SU-DHL-6 (cell line): ENCODE measurements at regions not wholly inside any gene's neighbourhood (a gene's known extent, or its start where the extent isn't known, plus 50 kb on each side); places are given as distances from the start of the nearest gene placed in this dataset.

Experiments
- H2AFZ ChIP-seq: fragments of 200-600 bp; sonication (generic); 2 replicates; pipeline ENCODE4 v1.6.1; 2014; ENCODE audit warnings: low read depth, mild to moderate bottlenecking, moderate library complexity, mixed read lengths, antibody characterized with exemption, low read length; ENCODE audit not compliant: severe bottlenecking
- H3F3A ChIP-seq: fragments of 200-600 bp; shearing (Covaris generic); 2 replicates; pipeline ENCODE4 v1.6.0; 2016; ENCODE audit warnings: antibody characterized with exemption, mild to moderate bottlenecking; ENCODE audit not compliant: insufficient read depth
- H3K27ac ChIP-seq: fragments of 200-600 bp; sonication (generic); 2 replicates; pipeline ENCODE4 v1.5.1; 2016; ENCODE audit warnings: low read depth, mild to moderate bottlenecking, low read length, moderate library complexity, mixed read lengths
- H3K27me3 ChIP-seq: fragments of 200-600 bp; sonication (generic), shearing (Covaris generic); 2 replicates; pipeline ENCODE4 v1.6.0; 2014; ENCODE audit warnings: mild to moderate bottlenecking, low read length
- H3K36me3 ChIP-seq: fragments of 200-600 bp; sonication (generic); 2 replicates; pipeline ENCODE4 v1.6.1; 2014; ENCODE audit warnings: mild to moderate bottlenecking, low read length, mixed read lengths
- H3K4me2 ChIP-seq: fragments of 300-600, 200-600 bp; shearing (Covaris generic), sonication (generic); 2 replicates; pipeline ENCODE4 v1.6.0; 2014; ENCODE audit warnings: low read length, low read depth, mild to moderate bottlenecking; ENCODE audit not compliant: poor library complexity, severe bottlenecking
- H3K4me3 ChIP-seq: fragments of 200-600 bp; sonication (generic); 2 replicates; pipeline ENCODE4 v1.5.1; 2014; ENCODE audit warnings: antibody characterized with exemption, low read length, mild to moderate bottlenecking, mixed read lengths; ENCODE audit not compliant: insufficient read depth, poor library complexity, severe bottlenecking
- H3K79me2 ChIP-seq: fragments of 200-600 bp; sonication (generic); 2 replicates; pipeline ENCODE4 v1.6.1; 2014; ENCODE audit warnings: mild to moderate bottlenecking, low read length, moderate library complexity; ENCODE audit not compliant: insufficient read depth
- H3K9ac ChIP-seq: fragments of 200-600 bp; sonication (generic); 2 replicates; pipeline ENCODE4 v1.7.0; 2014; ENCODE audit warnings: mild to moderate bottlenecking, low read length
- H3K9me2 ChIP-seq: fragments of 200-600 bp; sonication (generic); replicated peaks from 2 replicates; pipeline ENCODE4 v1.6.1; 2014; ENCODE audit warnings: low read length; ENCODE audit not compliant: insufficient read depth
- H3K9me3 ChIP-seq: fragments of 200-600 bp; sonication (generic); 2 replicates; pipeline ENCODE4 v1.6.1; 2014; ENCODE audit warnings: low read length, mixed read lengths; ENCODE audit not compliant: insufficient read depth
- H4K20me1 ChIP-seq: fragments of 200-600 bp; sonication (generic); 2 replicates; pipeline ENCODE4 v1.6.1; 2014; ENCODE audit warnings: low read depth, mild to moderate bottlenecking, antibody characterized with exemption, low read length, moderate library complexity, mixed read lengths
- EZH2phosphoT487 ChIP-seq: fragments of 200-600 bp; sonication (generic), shearing (Covaris generic); conservative IDR thresholded peaks from 2 replicates; pipeline ENCODE4 v1.6.1; 2018; ENCODE audit warnings: mild to moderate bottlenecking, antibody characterized with exemption, low read length, moderate library complexity, mixed read lengths
- TF ChIP-seq, protein P1 (sequence below): fragments of 200-600 bp; sonication (generic); IDR thresholded peaks from one replicate; pipeline ENCODE4 v1.5.1; 2017; ENCODE audit warnings: antibody characterized with exemption, mild to moderate bottlenecking, low read length, moderate library complexity; ENCODE audit not compliant: insufficient read depth, poor library complexity, severe bottlenecking

DNA sequence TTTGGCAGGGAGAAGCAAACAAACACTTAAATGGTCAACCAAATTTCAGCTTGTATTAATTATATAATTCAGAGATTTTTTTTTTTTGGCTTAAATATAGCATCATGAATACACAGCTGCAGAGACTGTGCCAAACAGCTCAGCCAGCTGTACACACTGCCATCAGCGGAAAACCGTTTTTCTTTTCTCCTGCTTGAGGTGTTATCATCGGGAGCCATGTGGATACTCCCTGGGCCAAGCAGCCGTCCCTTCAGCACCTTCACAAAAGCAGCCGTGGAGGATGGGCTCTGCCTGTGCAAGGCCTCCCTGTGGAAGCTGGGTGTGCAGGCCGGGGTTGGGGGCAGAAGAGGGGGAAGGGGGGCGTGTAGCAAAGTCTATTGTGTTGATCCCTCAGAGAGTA lies 85.0 kb downstream of the NUF2 start:
- TF ChIP-seq EZH2phosphoT487: no peak
- TF ChIP-seq, protein P1, sequence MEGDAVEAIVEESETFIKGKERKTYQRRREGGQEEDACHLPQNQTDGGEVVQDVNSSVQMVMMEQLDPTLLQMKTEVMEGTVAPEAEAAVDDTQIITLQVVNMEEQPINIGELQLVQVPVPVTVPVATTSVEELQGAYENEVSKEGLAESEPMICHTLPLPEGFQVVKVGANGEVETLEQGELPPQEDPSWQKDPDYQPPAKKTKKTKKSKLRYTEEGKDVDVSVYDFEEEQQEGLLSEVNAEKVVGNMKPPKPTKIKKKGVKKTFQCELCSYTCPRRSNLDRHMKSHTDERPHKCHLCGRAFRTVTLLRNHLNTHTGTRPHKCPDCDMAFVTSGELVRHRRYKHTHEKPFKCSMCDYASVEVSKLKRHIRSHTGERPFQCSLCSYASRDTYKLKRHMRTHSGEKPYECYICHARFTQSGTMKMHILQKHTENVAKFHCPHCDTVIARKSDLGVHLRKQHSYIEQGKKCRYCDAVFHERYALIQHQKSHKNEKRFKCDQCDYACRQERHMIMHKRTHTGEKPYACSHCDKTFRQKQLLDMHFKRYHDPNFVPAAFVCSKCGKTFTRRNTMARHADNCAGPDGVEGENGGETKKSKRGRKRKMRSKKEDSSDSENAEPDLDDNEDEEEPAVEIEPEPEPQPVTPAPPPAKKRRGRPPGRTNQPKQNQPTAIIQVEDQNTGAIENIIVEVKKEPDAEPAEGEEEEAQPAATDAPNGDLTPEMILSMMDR: no peak
- Histone ChIP-seq H3K9ac (no peak overlapping the region), H3K4me3 (no peak overlapping the region), H3K4me2 (no peak overlapping the region), H2AFZ (no peak overlapping the region), H3K9me2 (no peaks in the 10 kb centered on the region), H3K79me2 (no peaks in the 10 kb centered on the region), H3K9me3 (no peaks in the 10 kb centered on the region), H3K27ac (no peak overlapping the region), H3K27me3 (no peaks in the 10 kb centered on the region), H4K20me1 (no peaks in the 10 kb centered on the region), H3F3A (no peaks in the 10 kb centered on the region), H3K36me3 (no peaks in the 10 kb centered on the region)

DNA sequence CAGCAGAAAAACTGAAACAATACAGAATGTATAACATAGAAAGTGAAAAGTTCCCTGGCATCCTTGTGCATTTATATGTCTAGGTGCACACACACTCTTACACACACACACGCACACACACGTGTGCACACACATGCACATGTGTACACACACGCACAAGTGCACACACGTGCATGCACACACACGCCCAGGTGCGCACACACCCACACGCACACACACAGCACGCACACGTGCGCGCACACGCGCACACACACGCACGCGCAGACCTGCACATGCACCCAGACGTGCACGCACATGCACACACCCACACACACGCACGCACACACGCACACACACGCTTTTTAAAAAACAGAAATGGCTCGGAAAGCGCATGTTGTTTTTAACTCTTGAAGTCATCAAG lies 86.5 kb downstream of the NUF2 start:
- no peaks in the 10 kb centered on the region for H3K79me2 ChIP-seq
- no peaks in the 10 kb centered on the region for H3F3A ChIP-seq
- no peak overlapping the region for H3K4me2 ChIP-seq

DNA sequence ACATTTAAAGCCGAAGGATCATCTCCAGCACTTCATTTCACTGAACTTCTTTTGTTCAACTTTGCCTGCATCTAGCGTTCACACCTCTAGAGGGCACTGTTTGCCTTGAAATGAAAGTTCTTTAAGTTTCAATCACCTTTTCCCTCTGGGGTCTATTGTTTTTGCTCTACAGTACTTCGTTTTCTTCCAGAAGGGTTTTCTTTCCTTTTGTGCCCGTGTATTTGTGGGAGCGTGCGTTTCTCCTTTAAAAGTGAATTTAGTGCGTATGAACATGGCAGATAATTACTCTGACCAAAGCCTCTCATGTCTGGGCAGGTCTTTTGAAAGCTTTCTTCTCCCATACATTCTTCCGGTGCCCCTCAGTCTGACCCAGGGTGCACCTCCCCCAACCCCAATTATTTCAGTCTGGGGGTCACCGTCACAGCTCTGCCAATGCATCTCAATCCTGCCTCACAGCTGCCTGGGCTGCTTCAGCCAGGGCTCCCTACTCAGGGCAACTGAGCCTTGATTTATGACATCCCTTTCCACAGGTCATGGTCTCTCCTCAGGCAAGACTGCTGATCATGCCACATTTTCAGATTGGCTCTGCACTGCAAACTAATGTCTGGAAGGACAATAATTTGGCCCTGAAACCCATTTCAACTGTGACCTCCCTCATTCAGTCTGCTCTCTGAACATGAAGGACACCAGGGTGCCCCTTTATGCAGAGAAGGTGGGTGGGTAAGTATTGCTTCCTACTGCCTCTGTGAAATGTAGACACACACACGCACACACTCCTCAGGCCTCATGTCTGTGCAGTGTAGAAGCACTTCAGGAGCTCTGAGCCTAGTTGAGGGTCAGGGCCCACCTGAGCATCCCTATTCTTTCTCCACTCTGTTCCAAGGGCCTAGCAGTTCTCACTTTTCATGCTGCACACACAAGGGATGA lies 88.6 kb downstream of the NUF2 start:
- H2AFZ ChIP-seq: no peak overlapping the region
- no peaks in the 10 kb centered on the region for H3F3A ChIP-seq
- no peaks in the 10 kb centered on the region for H3K79me2 ChIP-seq
- no peaks in the 10 kb centered on the region for H3K9me3 ChIP-seq
- H3K9me2 ChIP-seq: no peaks in the 10 kb centered on the region
- no peak overlapping the region for H3K27ac ChIP-seq
- no peak for TF ChIP-seq EZH2phosphoT487
- TF ChIP-seq, protein P1: peak; percentile 74
- no peaks in the 10 kb centered on the region for H3K27me3 ChIP-seq
- H3K4me3 ChIP-seq: no peak overlapping the region
- no peaks in the 10 kb centered on the region for H4K20me1 ChIP-seq
- H3K4me2 ChIP-seq: no peak overlapping the region
- no peak overlapping the region for H3K9ac ChIP-seq
- H3K36me3 ChIP-seq: no peaks in the 10 kb centered on the region

More for the DNA sequence above, 86.5 kb downstream of the NUF2 start:
- TF ChIP-seq, protein P1: no peak
- no peak for TF ChIP-seq EZH2phosphoT487
- H3K9me3 ChIP-seq: no peaks in the 10 kb centered on the region
- H3K9me2 ChIP-seq: no peaks in the 10 kb centered on the region
- H2AFZ ChIP-seq: no peak overlapping the region
- no peaks in the 10 kb centered on the region for H4K20me1 ChIP-seq
- no peaks in the 10 kb centered on the region for H3K36me3 ChIP-seq
- no peak overlapping the region for H3K9ac ChIP-seq
- H3K4me3 ChIP-seq: no peak overlapping the region
- H3K27me3 ChIP-seq: no peaks in the 10 kb centered on the region
- no peak overlapping the region for H3K27ac ChIP-seq
